HCT116 (cell line): ENCODE measurements at regions not wholly inside any gene's neighbourhood (a gene's known extent, or its start where the extent isn't known, plus 50 kb on each side); places are given as distances from the start of the nearest gene placed in this dataset.

ENCODE experiments used
- ATAC-seq: fragments of 200-7000 bp; cut with Tn5 transposase; 2 replicates; pipeline ENCODE4 v1.9.1; 2020; ENCODE audit warnings: mild to moderate bottlenecking, moderate library complexity
- BruUV-seq: library from RNA; stranded (reverse); fragments of 400-500 nt; replicated peaks from 2 replicates; lab custom pipeline; 2021; lab: Mats Ljungman, UMichigan
- CTCF ChIA-PET: fragments of 300-600 bp; sonication (Branson Sonifier 250); formaldehyde crosslinking; loops from one replicate; lab custom pipeline; 2021; ENCODE audit warnings: antibody characterized with exemption; lab: Charles Lee
- POLR2A ChIA-PET: fragments of 300-600, 350-600 bp; sonication (Branson Sonifier 250); formaldehyde crosslinking; loops from one replicate; lab custom pipeline; 2021; ENCODE audit warnings: antibody characterized with exemption; lab: Charles Lee
- RAD21 ChIA-PET, 2 experiments: fragments of 300-600 bp; sonication (Branson Sonifier 250); formaldehyde crosslinking; loops; one replicate each; lab custom pipeline; 2023; ENCODE audit warnings: low total read pairs in 2 of 2; ENCODE audit not compliant: uncharacterized antibody in 2 of 2, unreplicated experiment in 2 of 2, low non-redundant PET in 1 of 2; lab: Charles Lee
- DNase-seq: peaks from one replicate; pipeline ENCODE4 v3.0.0-alpha.2; 2010; ENCODE audit warnings: low read depth, low spot score
- H2AFZ ChIP-seq: fragments of 200-600 bp; shearing (Covaris generic), sonication (generic); 2 replicates; pipeline ENCODE4 v1.6.1; 2017; ENCODE audit warnings: low read depth, mixed run types, mixed read lengths, antibody characterized with exemption, low read length; ENCODE audit not compliant: poor library complexity, severe bottlenecking
- H3K27ac ChIP-seq: 2 replicates; pipeline ENCODE4 v1.5.1; 2012; ENCODE audit warnings: low read depth, low read length
- H3K27me3 ChIP-seq: fragments of 200-600 bp; sonication (generic); 2 replicates; pipeline ENCODE4 v1.6.1; 2016; ENCODE audit warnings: mixed run types, low read length, mixed read lengths; ENCODE audit not compliant: insufficient read depth
- H3K36me3 ChIP-seq, 2 experiments: fragments of 200-500 bp in 1 of 2; fragments of 200-600 bp in 1 of 2; sonication (Bioruptor generic) in 1 of 2; sonication (generic) in 1 of 2; 2 replicates each; pipeline versions ENCODE4 v1.5.1 to v1.6.1; 2014 to 2016; ENCODE audit warnings: low read length in 2 of 2, inconsistent platforms in 1 of 2, mixed read lengths in 1 of 2, mixed run types in 1 of 2; ENCODE audit not compliant: insufficient read depth in 2 of 2, control insufficient read depth in 1 of 2
- H3K4me1 ChIP-seq, 2 experiments: fragments of 200-600 bp in 1 of 2; sonication (generic) in 1 of 2; 2 replicates each; pipeline versions ENCODE4 v1.5.1 to v1.6.1; 2012 to 2017; ENCODE audit warnings: low read length in 2 of 2, inconsistent platforms in 1 of 2, mild to moderate bottlenecking in 1 of 2, mixed read lengths in 1 of 2, mixed run types in 1 of 2, moderate library complexity in 1 of 2; ENCODE audit not compliant: insufficient read depth in 2 of 2, control insufficient read depth in 1 of 2
- H3K4me2 ChIP-seq: fragments of 200-600 bp; sonication (generic); 2 replicates; pipeline ENCODE4 v1.6.1; 2017; ENCODE audit warnings: mixed run types, low read length, mixed read lengths
- H3K4me3 ChIP-seq, 2 experiments: fragments of 200-600 bp in 1 of 2; sonication (generic) in 1 of 2; replicated peaks in 1 of 2; 2 replicates each; pipeline ENCODE4 v1.5.1; 2011 to 2016; ENCODE audit warnings: low read length in 2 of 2, control low read depth in 1 of 2, low read depth in 1 of 2, mild to moderate bottlenecking in 1 of 2, mixed read lengths in 1 of 2, mixed run types in 1 of 2
- H3K79me2 ChIP-seq: fragments of 200-600 bp; sonication (generic); 2 replicates; pipeline ENCODE4 v1.6.1; 2017; ENCODE audit warnings: mild to moderate bottlenecking, mixed run types, low read length, moderate library complexity, mixed read lengths; ENCODE audit not compliant: insufficient read depth
- H3K9ac ChIP-seq: fragments of 200-600 bp; sonication (generic); 2 replicates; pipeline ENCODE4 v1.6.1; 2016; ENCODE audit warnings: low read length, mixed read lengths
- H3K9me2 ChIP-seq: fragments of 200-600 bp; sonication (generic), shearing (Covaris generic); 2 replicates; pipeline ENCODE4 v1.6.1; 2017; ENCODE audit warnings: mixed run types, mild to moderate bottlenecking, moderate library complexity; ENCODE audit not compliant: insufficient read depth
- H3K9me3 ChIP-seq, 2 experiments: fragments of 200-500 bp in 1 of 2; fragments of 200-600 bp in 1 of 2; sonication (Bioruptor generic) in 1 of 2; sonication (generic) in 1 of 2; 2 replicates each; pipeline ENCODE4 v1.6.1; 2014 to 2017; ENCODE audit warnings: low read length in 2 of 2, mixed read lengths in 2 of 2, inconsistent platforms in 1 of 2, low read depth in 1 of 2, mild to moderate bottlenecking in 1 of 2, mixed run types in 1 of 2, moderate library complexity in 1 of 2; ENCODE audit not compliant: control insufficient read depth in 1 of 2, insufficient read depth in 1 of 2
- H4K20me1 ChIP-seq: fragments of 200-600 bp; sonication (generic), shearing (Covaris generic); 2 replicates; pipeline ENCODE4 v1.6.1; 2017; ENCODE audit warnings: mixed run types, mild to moderate bottlenecking, moderate library complexity; ENCODE audit not compliant: insufficient read depth
- CEBPB ChIP-seq: IDR thresholded peaks from 2 replicates; pipeline ENCODE4 v1.6.1; 2012; ENCODE audit warnings: low read depth
- POLR2AphosphoS5 ChIP-seq: IDR thresholded peaks from 2 replicates; pipeline ENCODE4 v1.6.1; 2011; ENCODE audit warnings: mild to moderate bottlenecking, low read depth, low read length, moderate library complexity
- SIN3A ChIP-seq: IDR thresholded peaks from 2 replicates; pipeline ENCODE4 v1.6.1; 2012; ENCODE audit warnings: low read depth
- intact Hi-C: fragments of 100-400 bp; cut with micrococcal nuclease; formaldehyde crosslinking; loops from 2 replicates; pipeline ENCODE4 v1.10.0; 2022
- TF ChIP-seq, protein P1 (sequence below), 3 experiments: fragments of 200-600 bp in 1 of 3; sonication (generic) in 1 of 3; IDR thresholded peaks in 2 of 3; conservative IDR thresholded peaks in 1 of 3; 2 replicates each; pipeline ENCODE4 v1.5.1; 2012 to 2017; ENCODE audit warnings: low read depth in 2 of 3, low read length in 2 of 3, antibody characterized with exemption in 1 of 3, borderline replicate concordance in 1 of 3, control low read depth in 1 of 3, mild to moderate bottlenecking in 1 of 3, mixed read lengths in 1 of 3, mixed run types in 1 of 3, moderate library complexity in 1 of 3; ENCODE audit not compliant: insufficient read depth in 1 of 3
- TF ChIP-seq, protein P2 (sequence below): IDR thresholded peaks from 2 replicates; pipeline ENCODE4 v1.6.1; 2012
- TF ChIP-seq, protein P3 (sequence below): IDR thresholded peaks from 2 replicates; pipeline ENCODE4 v1.6.1; 2012
- TF ChIP-seq, protein P4 (sequence below): IDR thresholded peaks from 2 replicates; pipeline ENCODE4 v1.6.1; 2011; ENCODE audit warnings: mild to moderate bottlenecking, low read length, moderate library complexity; ENCODE audit not compliant: insufficient replicate concordance; ENCODE audit errors: extremely low read depth
- TF ChIP-seq, protein P5 (sequence below): IDR thresholded peaks from 2 replicates; pipeline ENCODE4 v1.6.1; 2012; ENCODE audit warnings: low read depth

GRCh38 chr10:30248728-30249127, 100.3 kb downstream of the MTPAP start:
- intact Hi-C loops, result no loop called here
- CTCF ChIA-PET, result no interaction called here
- Histone ChIP-seq H3K36me3 (no peaks in the 10 kb centered on the region), H3K27ac (no peak overlapping the region), H3K79me2 (no peaks in the 10 kb centered on the region), H2AFZ (no peak overlapping the region), H4K20me1 (no peaks in the 10 kb centered on the region), H3K9me2 (no peaks in the 10 kb centered on the region; the same call in 1 of the 2 replicates), H3K4me3 (no peak overlapping the region), H3K27me3 (no peaks in the 10 kb centered on the region), H3K9ac (no peak overlapping the region), H3K4me1 (no peaks in the 10 kb centered on the region), H3K9me3 (no peaks in the 10 kb centered on the region), H3K4me2 (no peak overlapping the region)
- DNase-seq (no peak), ATAC-seq (no peak)
- POLR2A ChIA-PET, result no interaction called here
- TF ChIP-seq, protein P1, sequence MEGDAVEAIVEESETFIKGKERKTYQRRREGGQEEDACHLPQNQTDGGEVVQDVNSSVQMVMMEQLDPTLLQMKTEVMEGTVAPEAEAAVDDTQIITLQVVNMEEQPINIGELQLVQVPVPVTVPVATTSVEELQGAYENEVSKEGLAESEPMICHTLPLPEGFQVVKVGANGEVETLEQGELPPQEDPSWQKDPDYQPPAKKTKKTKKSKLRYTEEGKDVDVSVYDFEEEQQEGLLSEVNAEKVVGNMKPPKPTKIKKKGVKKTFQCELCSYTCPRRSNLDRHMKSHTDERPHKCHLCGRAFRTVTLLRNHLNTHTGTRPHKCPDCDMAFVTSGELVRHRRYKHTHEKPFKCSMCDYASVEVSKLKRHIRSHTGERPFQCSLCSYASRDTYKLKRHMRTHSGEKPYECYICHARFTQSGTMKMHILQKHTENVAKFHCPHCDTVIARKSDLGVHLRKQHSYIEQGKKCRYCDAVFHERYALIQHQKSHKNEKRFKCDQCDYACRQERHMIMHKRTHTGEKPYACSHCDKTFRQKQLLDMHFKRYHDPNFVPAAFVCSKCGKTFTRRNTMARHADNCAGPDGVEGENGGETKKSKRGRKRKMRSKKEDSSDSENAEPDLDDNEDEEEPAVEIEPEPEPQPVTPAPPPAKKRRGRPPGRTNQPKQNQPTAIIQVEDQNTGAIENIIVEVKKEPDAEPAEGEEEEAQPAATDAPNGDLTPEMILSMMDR (IDR thresholded peaks at IDR 0.05 in 2 of 3, conservative IDR thresholded peaks at IDR 0.05 in 1 of 3; ENCODE audit: borderline replicate concordance in 1 of 3, insufficient read depth in 1 of 3, low read depth in 2 of 3, low read length in 2 of 3), result no peak
- TF ChIP-seq, protein P2, sequence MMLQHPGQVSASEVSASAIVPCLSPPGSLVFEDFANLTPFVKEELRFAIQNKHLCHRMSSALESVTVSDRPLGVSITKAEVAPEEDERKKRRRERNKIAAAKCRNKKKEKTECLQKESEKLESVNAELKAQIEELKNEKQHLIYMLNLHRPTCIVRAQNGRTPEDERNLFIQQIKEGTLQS, result no peak
- TF ChIP-seq CEBPB, result no peak
- TF ChIP-seq, protein P3, sequence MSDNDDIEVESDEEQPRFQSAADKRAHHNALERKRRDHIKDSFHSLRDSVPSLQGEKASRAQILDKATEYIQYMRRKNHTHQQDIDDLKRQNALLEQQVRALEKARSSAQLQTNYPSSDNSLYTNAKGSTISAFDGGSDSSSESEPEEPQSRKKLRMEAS, result no peak
- TF ChIP-seq SIN3A, result no peak
- BruUV-seq, result no TSS peak
- RAD21 ChIA-PET, result no interaction called here

GRCh38 chr10:30247704-30248103, 101.4 kb downstream of the MTPAP start:
- Histone ChIP-seq H3K79me2 (no peaks in the 10 kb centered on the region), H3K4me1 (no peaks in the 10 kb centered on the region), H3K4me2 (no peak overlapping the region), H3K27ac (no peak overlapping the region), H3K36me3 (no peaks in the 10 kb centered on the region), H3K9me3 (no peaks in the 10 kb centered on the region), H4K20me1 (no peaks in the 10 kb centered on the region), H3K9me2 (no peaks in the 10 kb centered on the region; the same call in 1 of the 2 replicates), H2AFZ (no peak overlapping the region), H3K27me3 (no peaks in the 10 kb centered on the region), H3K4me3 (no peak overlapping the region), H3K9ac (no peak overlapping the region)
- ChIA-PET CTCF (no interaction called here), RAD21 (no interaction called here), POLR2A (no interaction called here)
- DNase-seq (no peak), ATAC-seq (no peak)
- BruUV-seq, result no TSS peak
- intact Hi-C loops, result no loop called here
- TF ChIP-seq, protein P4, sequence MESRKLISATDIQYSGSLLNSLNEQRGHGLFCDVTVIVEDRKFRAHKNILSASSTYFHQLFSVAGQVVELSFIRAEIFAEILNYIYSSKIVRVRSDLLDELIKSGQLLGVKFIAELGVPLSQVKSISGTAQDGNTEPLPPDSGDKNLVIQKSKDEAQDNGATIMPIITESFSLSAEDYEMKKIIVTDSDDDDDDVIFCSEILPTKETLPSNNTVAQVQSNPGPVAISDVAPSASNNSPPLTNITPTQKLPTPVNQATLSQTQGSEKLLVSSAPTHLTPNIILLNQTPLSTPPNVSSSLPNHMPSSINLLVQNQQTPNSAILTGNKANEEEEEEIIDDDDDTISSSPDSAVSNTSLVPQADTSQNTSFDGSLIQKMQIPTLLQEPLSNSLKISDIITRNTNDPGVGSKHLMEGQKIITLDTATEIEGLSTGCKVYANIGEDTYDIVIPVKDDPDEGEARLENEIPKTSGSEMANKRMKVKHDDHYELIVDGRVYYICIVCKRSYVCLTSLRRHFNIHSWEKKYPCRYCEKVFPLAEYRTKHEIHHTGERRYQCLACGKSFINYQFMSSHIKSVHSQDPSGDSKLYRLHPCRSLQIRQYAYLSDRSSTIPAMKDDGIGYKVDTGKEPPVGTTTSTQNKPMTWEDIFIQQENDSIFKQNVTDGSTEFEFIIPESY, result no peak
- TF ChIP-seq, protein P5, sequence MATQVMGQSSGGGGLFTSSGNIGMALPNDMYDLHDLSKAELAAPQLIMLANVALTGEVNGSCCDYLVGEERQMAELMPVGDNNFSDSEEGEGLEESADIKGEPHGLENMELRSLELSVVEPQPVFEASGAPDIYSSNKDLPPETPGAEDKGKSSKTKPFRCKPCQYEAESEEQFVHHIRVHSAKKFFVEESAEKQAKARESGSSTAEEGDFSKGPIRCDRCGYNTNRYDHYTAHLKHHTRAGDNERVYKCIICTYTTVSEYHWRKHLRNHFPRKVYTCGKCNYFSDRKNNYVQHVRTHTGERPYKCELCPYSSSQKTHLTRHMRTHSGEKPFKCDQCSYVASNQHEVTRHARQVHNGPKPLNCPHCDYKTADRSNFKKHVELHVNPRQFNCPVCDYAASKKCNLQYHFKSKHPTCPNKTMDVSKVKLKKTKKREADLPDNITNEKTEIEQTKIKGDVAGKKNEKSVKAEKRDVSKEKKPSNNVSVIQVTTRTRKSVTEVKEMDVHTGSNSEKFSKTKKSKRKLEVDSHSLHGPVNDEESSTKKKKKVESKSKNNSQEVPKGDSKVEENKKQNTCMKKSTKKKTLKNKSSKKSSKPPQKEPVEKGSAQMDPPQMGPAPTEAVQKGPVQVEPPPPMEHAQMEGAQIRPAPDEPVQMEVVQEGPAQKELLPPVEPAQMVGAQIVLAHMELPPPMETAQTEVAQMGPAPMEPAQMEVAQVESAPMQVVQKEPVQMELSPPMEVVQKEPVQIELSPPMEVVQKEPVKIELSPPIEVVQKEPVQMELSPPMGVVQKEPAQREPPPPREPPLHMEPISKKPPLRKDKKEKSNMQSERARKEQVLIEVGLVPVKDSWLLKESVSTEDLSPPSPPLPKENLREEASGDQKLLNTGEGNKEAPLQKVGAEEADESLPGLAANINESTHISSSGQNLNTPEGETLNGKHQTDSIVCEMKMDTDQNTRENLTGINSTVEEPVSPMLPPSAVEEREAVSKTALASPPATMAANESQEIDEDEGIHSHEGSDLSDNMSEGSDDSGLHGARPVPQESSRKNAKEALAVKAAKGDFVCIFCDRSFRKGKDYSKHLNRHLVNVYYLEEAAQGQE, result no peak
- TF ChIP-seq POLR2AphosphoS5, result no peak
